NCI-H2107 (cell line): ENCODE measurements at regions not wholly inside any gene's neighbourhood (a gene's known extent, or its start where the extent isn't known, plus 50 kb on each side); places are given as distances from the start of the nearest gene placed in this dataset.
"Not testable (repeated sequence)": the region's sequence is repeated elsewhere in the genome, so short reads cannot be mapped to it uniquely, and the experiment has no call there.

Source experiments
- DNase-seq: peaks from one replicate; lab custom pipeline; 2025; lab: John Stamatoyannopoulos, UW

- DNase-seq: no peak
Measured at GRCh38 chr14:48580692-48581091, 905.3 kb upstream of the MDGA2 start.

- DNase-seq: no peak
Measured at GRCh38 chr14:48575772-48576171, 900.4 kb upstream of the MDGA2 start.

- no peak for DNase-seq
Measured at GRCh38 chr14:48568688-48569087, 893.3 kb upstream of the MDGA2 start.

- DNase-seq: no peak
Measured at GRCh38 chr14:48568252-48568651, 892.8 kb upstream of the MDGA2 start.

DNA sequence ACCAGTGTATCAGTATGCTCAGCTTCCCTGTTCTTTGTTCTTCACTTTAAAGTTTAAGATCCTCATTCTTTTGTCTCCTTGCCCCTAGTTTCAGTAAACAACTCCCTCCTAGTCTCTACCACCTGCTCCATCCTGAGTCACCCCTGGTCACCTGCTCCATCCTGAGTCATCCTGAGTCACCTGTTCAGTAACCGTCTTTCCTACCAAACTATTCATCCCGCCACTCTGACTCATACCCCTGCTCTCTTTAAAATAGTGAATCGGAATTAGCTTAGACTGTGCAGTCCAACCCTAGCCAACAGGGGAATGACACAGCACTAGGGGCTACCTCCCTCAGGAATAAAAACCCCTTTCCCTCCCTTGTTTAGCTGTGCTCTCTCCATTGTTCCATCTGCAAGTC is 888.1 kb upstream of the MDGA2 start:
- DNase-seq: no peak

GRCh38 chr14:48561438-48561837 is 886.0 kb upstream of the MDGA2 start:
- DNase-seq: not testable (repeated sequence)

- no peak for DNase-seq
Measured at GRCh38 chr14:48560421-48560820, 885.0 kb upstream of the MDGA2 start.

GRCh38 chr14:48553443-48553842 is 878.0 kb upstream of the MDGA2 start:
- no peak for DNase-seq

GRCh38 chr14:48546996-48547395 is 871.6 kb upstream of the MDGA2 start:
- DNase-seq: no peak

DNA sequence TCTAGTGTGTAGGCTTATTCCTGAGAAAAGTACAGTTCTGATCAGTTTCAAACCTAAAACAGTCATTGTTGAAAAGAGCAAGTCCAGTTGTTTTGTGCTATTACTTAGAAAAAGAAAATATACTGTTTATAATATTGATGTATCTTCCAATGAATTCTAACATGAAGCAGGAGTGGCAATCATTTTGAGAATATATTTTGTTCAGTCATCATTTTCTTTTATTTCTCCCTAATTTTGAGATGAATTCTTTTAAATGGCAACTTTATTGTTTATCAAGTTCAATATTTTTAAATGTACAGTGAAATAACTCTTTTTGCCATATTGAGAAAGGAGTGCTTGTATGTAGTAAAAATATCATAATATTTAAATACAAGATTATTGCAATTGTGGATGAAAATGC is 862.2 kb upstream of the MDGA2 start:
- no peak for DNase-seq

- no peak for DNase-seq
Measured at GRCh38 chr14:48536318-48536717, 860.9 kb upstream of the MDGA2 start.

DNA sequence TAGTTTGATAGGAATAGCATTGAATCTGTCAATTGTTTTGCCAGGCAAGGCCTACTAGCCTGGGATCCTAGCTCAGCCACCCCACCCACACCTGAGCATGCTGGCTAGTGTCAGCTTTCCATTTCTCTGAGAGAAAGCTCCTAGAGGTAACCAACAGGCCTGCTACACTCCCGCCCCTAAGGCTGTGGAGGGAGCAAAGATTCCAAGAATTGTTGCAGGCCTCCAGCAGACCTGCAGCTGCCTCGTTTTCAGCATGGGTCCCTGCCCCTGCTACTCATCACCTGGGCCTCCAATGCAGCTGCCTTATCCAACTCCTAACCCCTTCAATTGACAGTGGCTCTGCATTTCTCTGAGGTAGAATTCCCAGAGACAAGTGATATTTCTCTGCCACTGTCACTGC is 852.4 kb upstream of the MDGA2 start:
- DNase-seq: no peak

GRCh38 chr14:48526307-48526706 is 850.9 kb upstream of the MDGA2 start:
- DNase-seq: no peak

- DNase-seq: peak; percentile 17
Measured at GRCh38 chr14:48504921-48505320, 829.5 kb upstream of the MDGA2 start.

GRCh38 chr14:48490756-48491155 is 815.4 kb upstream of the MDGA2 start:
- DNase-seq: no peak

GRCh38 chr14:48473944-48474343 is 798.5 kb upstream of the MDGA2 start:
- DNase-seq: no peak

- no peak for DNase-seq
Measured at GRCh38 chr14:48456051-48456450, 780.6 kb upstream of the MDGA2 start.

DNA sequence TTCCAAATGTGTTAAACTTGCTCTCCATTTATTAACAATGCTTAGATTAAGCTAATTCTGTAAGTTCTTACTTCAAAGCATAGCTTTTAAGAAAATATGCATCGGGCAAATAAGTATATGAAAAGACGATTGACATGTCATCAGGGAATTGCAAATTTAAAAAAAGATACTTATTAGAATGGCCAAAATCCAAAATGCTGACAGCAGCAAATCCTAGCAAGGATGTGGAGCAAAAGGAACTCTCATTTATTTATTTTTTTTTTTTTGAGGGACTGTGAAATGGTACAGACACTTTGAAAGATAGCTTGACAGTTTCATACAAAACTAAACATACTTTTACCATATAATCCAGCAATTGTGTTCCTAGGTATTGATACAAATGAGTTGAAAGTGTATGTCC is 779.5 kb upstream of the MDGA2 start:
- DNase-seq: no peak

DNA sequence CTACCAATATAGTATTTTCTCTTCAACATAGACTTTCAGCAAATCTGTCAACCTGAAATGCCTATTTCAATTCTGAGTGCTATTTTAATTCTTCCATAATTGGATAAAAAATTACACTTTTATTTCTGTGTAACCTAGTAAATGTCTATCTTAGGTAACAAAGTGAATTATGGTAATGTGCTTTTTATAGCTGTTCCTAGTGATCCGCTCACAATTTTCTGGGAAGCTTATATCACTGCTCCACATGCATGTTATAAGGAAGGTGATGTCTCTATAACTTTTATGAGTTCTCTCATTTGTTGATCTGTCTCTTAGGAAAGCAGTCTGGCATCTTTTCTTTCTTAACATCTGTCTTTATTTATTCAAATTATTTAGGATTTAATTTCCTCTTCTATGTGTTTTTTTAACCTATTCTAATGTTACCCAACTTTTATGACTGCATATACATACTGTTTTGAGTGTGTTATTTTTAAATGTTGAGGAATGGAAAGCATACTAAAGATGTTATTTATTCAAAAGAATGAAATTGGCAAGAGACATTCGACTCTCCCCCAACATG is 777.1 kb upstream of the MDGA2 start:
- DNase-seq: no peak

GRCh38 chr14:48435221-48435620 is 759.8 kb upstream of the MDGA2 start:
- DNase-seq: no peak

DNA sequence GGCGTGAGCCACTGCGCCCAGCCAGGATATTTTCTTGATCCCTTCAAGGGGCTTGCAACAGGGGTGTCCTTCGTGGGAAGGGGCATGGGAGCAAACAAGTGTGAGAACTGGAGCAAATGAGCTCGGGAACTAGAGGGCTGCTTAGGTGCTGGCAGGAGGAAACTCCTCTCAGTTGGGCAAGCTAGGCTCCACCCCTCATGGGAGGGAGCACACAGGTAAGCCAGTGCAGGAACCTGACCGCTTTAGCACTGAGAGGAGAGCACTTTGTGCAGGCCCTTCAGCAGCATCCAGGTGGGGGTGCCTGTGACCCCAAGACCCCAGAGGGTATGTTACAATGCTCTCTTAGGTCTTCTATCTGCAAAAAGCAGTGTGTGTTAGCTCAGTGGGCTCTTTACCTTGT is 755.4 kb upstream of the MDGA2 start:
- no peak for DNase-seq

- DNase-seq: no peak
Measured at GRCh38 chr14:48429512-48429911, 754.1 kb upstream of the MDGA2 start.

GRCh38 chr14:48417715-48418500 is 742.5 kb upstream of the MDGA2 start:
- no peak for DNase-seq

DNA sequence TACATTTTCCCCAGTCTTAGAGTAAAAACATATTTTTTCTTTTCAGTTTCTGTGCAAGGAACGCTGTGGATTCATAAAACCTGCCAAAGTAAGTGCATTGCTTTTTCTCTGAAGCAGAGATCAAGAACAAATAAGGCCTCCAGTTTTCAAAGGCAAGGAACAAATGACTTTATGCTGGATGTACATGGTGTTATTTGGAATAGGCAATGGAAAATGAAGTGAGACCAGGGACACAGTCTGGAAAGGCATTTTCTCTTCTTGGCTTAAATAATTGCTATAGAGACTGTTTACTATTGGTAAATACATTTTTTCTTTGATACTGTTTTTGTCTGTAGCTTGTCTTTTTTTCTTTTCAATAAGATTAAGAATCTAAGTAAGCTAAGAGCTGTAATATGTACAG is 725.9 kb upstream of the MDGA2 start:
- DNase-seq: no peak
